ENCODE measurements at regions not wholly inside any gene's neighbourhood (a gene's known extent, or its start where the extent isn't known, plus 50 kb on each side); places are given as distances from the start of the nearest gene placed in this dataset.

GRCh38 chr7:46912692-46913091, 669.2 kb downstream of the TNS3 start:
- no peak for TF ChIP-seq CTCF (IDR thresholded peaks at IDR 0.05)
- TF ChIP-seq POLR2AphosphoS5 (IDR thresholded peaks at IDR 0.05): no peak
